Gastroesophageal sphincter (tissue), 3 donors: ENCODE measurements at regions not wholly inside any gene's neighbourhood (a gene's known extent, or its start where the extent isn't known, plus 50 kb on each side); places are given as distances from the start of the nearest gene placed in this dataset.
"Not testable (repeated sequence)": the region's sequence is repeated elsewhere in the genome, so short reads cannot be mapped to it uniquely, and the experiment has no call there.

Source experiments
- POLR2A ChIP-seq, 2 donors: fragments of 450-650 bp; IDR thresholded peaks; one replicate each; pipeline ENCODE4 v1.6.1; 2017; ENCODE audit warnings: antibody characterized with exemption in 2 of 2, mild to moderate bottlenecking in 2 of 2, moderate library complexity in 1 of 2
- POLR2AphosphoS5 ChIP-seq: sonication (generic); formaldehyde crosslinking; IDR thresholded peaks from one replicate; pipeline ENCODE4 v1.6.1; 2017; ENCODE audit warnings: antibody characterized with exemption
- TF ChIP-seq, protein P1 (sequence below), 4 experiments: fragments of 200-600 bp in 2 of 4; fragments of 450-650 bp in 2 of 4; sonication (generic) in 1 of 4; IDR thresholded peaks; one replicate each; pipeline ENCODE4 v1.5.1; 2017 to 2019; ENCODE audit warnings: antibody characterized with exemption in 4 of 4, mild to moderate bottlenecking in 2 of 4, moderate library complexity in 2 of 4

DNA sequence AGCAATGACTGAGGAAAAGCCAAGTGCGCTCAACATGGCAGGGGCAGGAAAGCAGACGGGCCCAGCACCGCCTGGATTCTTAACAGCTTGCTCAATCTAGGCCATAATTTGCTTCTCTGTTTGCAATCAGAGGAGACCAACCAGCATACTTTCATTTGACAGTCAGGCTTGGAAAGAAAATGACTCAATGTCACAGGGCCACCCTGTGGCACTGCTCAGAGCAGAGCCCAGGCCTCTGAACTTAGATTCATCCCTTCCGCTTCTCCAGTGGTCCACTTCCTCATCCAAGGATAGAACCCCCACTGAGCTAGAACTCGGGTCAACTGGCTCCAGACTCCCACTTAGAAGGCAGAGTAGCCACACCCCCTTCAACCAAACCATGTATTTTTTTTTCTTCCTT is 65.6 kb downstream of the CLEC18A start:
- TF ChIP-seq POLR2AphosphoS5; POLR2A (IDR thresholded peaks at IDR 0.05): not testable (repeated sequence)
- TF ChIP-seq, protein P1, sequence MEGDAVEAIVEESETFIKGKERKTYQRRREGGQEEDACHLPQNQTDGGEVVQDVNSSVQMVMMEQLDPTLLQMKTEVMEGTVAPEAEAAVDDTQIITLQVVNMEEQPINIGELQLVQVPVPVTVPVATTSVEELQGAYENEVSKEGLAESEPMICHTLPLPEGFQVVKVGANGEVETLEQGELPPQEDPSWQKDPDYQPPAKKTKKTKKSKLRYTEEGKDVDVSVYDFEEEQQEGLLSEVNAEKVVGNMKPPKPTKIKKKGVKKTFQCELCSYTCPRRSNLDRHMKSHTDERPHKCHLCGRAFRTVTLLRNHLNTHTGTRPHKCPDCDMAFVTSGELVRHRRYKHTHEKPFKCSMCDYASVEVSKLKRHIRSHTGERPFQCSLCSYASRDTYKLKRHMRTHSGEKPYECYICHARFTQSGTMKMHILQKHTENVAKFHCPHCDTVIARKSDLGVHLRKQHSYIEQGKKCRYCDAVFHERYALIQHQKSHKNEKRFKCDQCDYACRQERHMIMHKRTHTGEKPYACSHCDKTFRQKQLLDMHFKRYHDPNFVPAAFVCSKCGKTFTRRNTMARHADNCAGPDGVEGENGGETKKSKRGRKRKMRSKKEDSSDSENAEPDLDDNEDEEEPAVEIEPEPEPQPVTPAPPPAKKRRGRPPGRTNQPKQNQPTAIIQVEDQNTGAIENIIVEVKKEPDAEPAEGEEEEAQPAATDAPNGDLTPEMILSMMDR (IDR thresholded peaks at IDR 0.05): not testable (repeated sequence)
